ENCODE measurements at regions not wholly inside any gene's neighbourhood (a gene's known extent, or its start where the extent isn't known, plus 50 kb on each side); places are given as distances from the start of the nearest gene placed in this dataset.

GRCh38 chr4:11700751-11701226 is 272.1 kb upstream of the HS3ST1 start (continued):
- TF ChIP-seq ZNF670 (CRISPR knock-in tag; IDR thresholded peaks at IDR 0.05; ENCODE audit: borderline replicate concordance) (no peak), MBNL3 (CRISPR knock-in tag; conservative IDR thresholded peaks at IDR 0.05) (no peak), TARDBP (CRISPR knock-in tag; IDR thresholded peaks at IDR 0.05) (no peak), SUZ12 (IDR thresholded peaks at IDR 0.05; ENCODE audit: low read depth, low read length) (no peak), HOXA9 (CRISPR knock-in tag; IDR thresholded peaks at IDR 0.05; ENCODE audit: borderline replicate concordance) (no peak), PRDM15 (CRISPR knock-in tag; IDR thresholded peaks at IDR 0.05) (no peak), ZNF224 (CRISPR knock-in tag; IDR thresholded peaks at IDR 0.05) (no peak), KAT2B (IDR thresholded peaks at IDR 0.05; ENCODE audit: borderline replicate concordance, low read depth, low read length) (no peak), NR1H2 (CRISPR knock-in tag; IDR thresholded peaks at IDR 0.05; ENCODE audit: borderline replicate concordance, low read depth) (no peak)
- TF ChIP-seq, protein P1, sequence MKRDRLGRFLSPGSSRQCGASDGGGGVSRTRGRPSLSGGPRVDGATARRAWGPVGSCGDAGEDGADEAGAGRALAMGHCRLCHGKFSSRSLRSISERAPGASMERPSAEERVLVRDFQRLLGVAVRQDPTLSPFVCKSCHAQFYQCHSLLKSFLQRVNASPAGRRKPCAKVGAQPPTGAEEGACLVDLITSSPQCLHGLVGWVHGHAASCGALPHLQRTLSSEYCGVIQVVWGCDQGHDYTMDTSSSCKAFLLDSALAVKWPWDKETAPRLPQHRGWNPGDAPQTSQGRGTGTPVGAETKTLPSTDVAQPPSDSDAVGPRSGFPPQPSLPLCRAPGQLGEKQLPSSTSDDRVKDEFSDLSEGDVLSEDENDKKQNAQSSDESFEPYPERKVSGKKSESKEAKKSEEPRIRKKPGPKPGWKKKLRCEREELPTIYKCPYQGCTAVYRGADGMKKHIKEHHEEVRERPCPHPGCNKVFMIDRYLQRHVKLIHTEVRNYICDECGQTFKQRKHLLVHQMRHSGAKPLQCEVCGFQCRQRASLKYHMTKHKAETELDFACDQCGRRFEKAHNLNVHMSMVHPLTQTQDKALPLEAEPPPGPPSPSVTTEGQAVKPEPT (CRISPR knock-in tag; IDR thresholded peaks at IDR 0.05; ENCODE audit: low read depth), result no peak

All from HepG2 (cell line).